PC-3 (cell line): ENCODE measurements at regions not wholly inside any gene's neighbourhood (a gene's known extent, or its start where the extent isn't known, plus 50 kb on each side); places are given as distances from the start of the nearest gene placed in this dataset.

Experiments used
- ATAC-seq: fragments of 200-7000 bp; cut with Tn5 transposase; 2 replicates; pipeline ENCODE4 v1.9.1; 2020; ENCODE audit warnings: mild to moderate bottlenecking, moderate library complexity
- BruUV-seq: library from RNA; stranded (reverse); fragments of 400-500 nt; replicated peaks from 2 replicates; lab custom pipeline; 2021; lab: Mats Ljungman, UMichigan
- CTCF ChIA-PET: fragments of 300-600 bp; sonication (Branson Sonifier 250); formaldehyde crosslinking; loops from one replicate; lab custom pipeline; 2022; ENCODE audit warnings: antibody characterized with exemption; lab: Charles Lee
- POLR2A ChIA-PET: fragments of 300-600 bp; sonication (Branson Sonifier 250); formaldehyde crosslinking; loops from one replicate; lab custom pipeline; 2022; ENCODE audit warnings: antibody characterized with exemption; ENCODE audit not compliant: unreplicated experiment; lab: Charles Lee
- DNase-seq: peaks from one replicate; pipeline ENCODE4 v3.0.0-alpha.2; 2015
- H2AFZ ChIP-seq: fragments of 300-600 bp; sonication (generic); 2 replicates; pipeline ENCODE4 v1.6.0; 2016; ENCODE audit warnings: antibody characterized with exemption, low read length
- H3F3A ChIP-seq: fragments of 300-600 bp; sonication (generic); one replicate; pipeline ENCODE4 v1.6.0; 2017; ENCODE audit warnings: antibody characterized with exemption, low read length, control low read depth, mild to moderate bottlenecking; ENCODE audit not compliant: unreplicated experiment
- H3K27ac ChIP-seq: fragments of 300-600 bp; sonication (generic); 2 replicates; pipeline ENCODE4 v1.5.1; 2016; ENCODE audit warnings: mild to moderate bottlenecking, low read length
- H3K27me3 ChIP-seq: fragments of 300-600 bp; sonication (generic); 2 replicates; pipeline ENCODE4 v1.6.1; 2016; ENCODE audit warnings: low read length, mixed read lengths
- H3K36me3 ChIP-seq: fragments of 300-600 bp; sonication (generic); 2 replicates; pipeline ENCODE4 v1.6.1; 2016; ENCODE audit warnings: low read depth, mixed run types, low read length, mixed read lengths
- H3K4me1 ChIP-seq: fragments of 300-600 bp; sonication (generic); 2 replicates; pipeline ENCODE4 v1.5.1; 2016; ENCODE audit warnings: low read length; ENCODE audit not compliant: insufficient read depth
- H3K4me2 ChIP-seq: fragments of 300-600 bp; sonication (generic); 2 replicates; pipeline ENCODE4 v1.6.0; 2016; ENCODE audit warnings: low read length
- H3K4me3 ChIP-seq: fragments of 300-600 bp; sonication (generic); 2 replicates; pipeline ENCODE4 v1.5.1; 2016; ENCODE audit warnings: mild to moderate bottlenecking, low read length, mixed read lengths
- H3K79me2 ChIP-seq: fragments of 300-600 bp; sonication (generic); 2 replicates; pipeline ENCODE4 v1.6.1; 2017; ENCODE audit warnings: low read length, mixed read lengths
- H3K9ac ChIP-seq: fragments of 300-600 bp; sonication (generic); 2 replicates; pipeline ENCODE4 v1.6.0; 2016; ENCODE audit warnings: mild to moderate bottlenecking, low read length
- H3K9me2 ChIP-seq: fragments of 300-600 bp; sonication (generic); replicated peaks from 2 replicates; pipeline ENCODE4 v1.6.1; 2016; ENCODE audit warnings: mixed run types, low read length, mixed read lengths
- H3K9me3 ChIP-seq: fragments of 300-600 bp; sonication (generic); 2 replicates; pipeline ENCODE4 v1.6.1; 2016; ENCODE audit warnings: low read length, mixed read lengths
- H4K20me1 ChIP-seq: fragments of 300-600 bp; sonication (generic); 2 replicates; pipeline ENCODE4 v1.6.1; 2016; ENCODE audit warnings: low read length, mixed read lengths
- CTCF ChIP-seq: fragments of 300-600 bp; sonication (generic); conservative IDR thresholded peaks from 2 replicates; pipeline ENCODE4 v1.5.1; 2017; ENCODE audit warnings: antibody characterized with exemption, low read depth, mild to moderate bottlenecking, low read length
- EZH2 ChIP-seq: fragments of 300-600 bp; sonication (generic); IDR thresholded peaks from one replicate; pipeline ENCODE4 v1.6.1; 2017; ENCODE audit warnings: antibody characterized with exemption, mild to moderate bottlenecking, low read length; ENCODE audit not compliant: unreplicated experiment
- EZH2phosphoT487 ChIP-seq: fragments of 300-600 bp; sonication (generic); IDR thresholded peaks from 2 replicates; pipeline ENCODE4 v1.6.1; 2018; ENCODE audit warnings: mild to moderate bottlenecking, antibody characterized with exemption, low read length, borderline replicate concordance
- intact Hi-C: fragments of 100-400 bp; cut with micrococcal nuclease; formaldehyde crosslinking; loops from 2 replicates; pipeline ENCODE4 v1.9.0; 2023

- Histone ChIP-seq H3K4me1 (peaks cover 18% of the 10 kb centered on the region), H3K4me3 (no peak overlapping the region), H3K36me3 (no peaks in the 10 kb centered on the region), H3K9ac (no peak overlapping the region), H2AFZ (no peak overlapping the region), H3K79me2 (no peaks in the 10 kb centered on the region), H3K27me3 (no peaks in the 10 kb centered on the region), H3K4me2 (no peak overlapping the region), H4K20me1 (no peaks in the 10 kb centered on the region), H3K9me2 (no peaks in the 10 kb centered on the region), H3F3A (no peaks in the 10 kb centered on the region), H3K27ac (peak overlapping the region; percentile 74), H3K9me3 (no peaks in the 10 kb centered on the region)
- intact Hi-C loops: no loop called here
- TF ChIP-seq CTCF: no peak
- TF ChIP-seq EZH2phosphoT487: no peak
- TF ChIP-seq EZH2: no peak
- ChIA-PET POLR2A (no interaction called here), CTCF (no interaction called here)
- ATAC-seq: no peak
- BruUV-seq: no TSS peak
- DNase-seq: no peak
Measured at GRCh38 chr5:82414041-82414388, 135.9 kb upstream of the RPS23 start.

- Histone ChIP-seq H4K20me1 (no peaks in the 10 kb centered on the region), H3K36me3 (no peaks in the 10 kb centered on the region), H3K4me1 (peaks cover 17% of the 10 kb centered on the region), H3F3A (no peaks in the 10 kb centered on the region), H3K27ac (peak overlapping the region; percentile 74), H3K4me2 (no peak overlapping the region), H3K4me3 (no peak overlapping the region), H3K9ac (peak overlapping the region; percentile 19; the same call in 1 of the 2 replicates), H2AFZ (no peak overlapping the region), H3K79me2 (no peaks in the 10 kb centered on the region), H3K27me3 (no peaks in the 10 kb centered on the region), H3K9me2 (no peaks in the 10 kb centered on the region), H3K9me3 (no peaks in the 10 kb centered on the region)
- no peak for TF ChIP-seq EZH2
- TF ChIP-seq EZH2phosphoT487: no peak
- no peak for TF ChIP-seq CTCF
- no TSS peak for BruUV-seq
- intact Hi-C loops: no loop called here
- no peak for ATAC-seq
- peak; percentile 62 for DNase-seq
- CTCF ChIA-PET: no interaction called here
- POLR2A ChIA-PET: no interaction called here
Measured at GRCh38 chr5:82413302-82414040, 135.3 kb upstream of the RPS23 start.

- Histone ChIP-seq H2AFZ (no peak overlapping the region), H3K9ac (no peak overlapping the region), H3K4me2 (no peak overlapping the region), H3K4me1 (peaks cover 28% of the 10 kb centered on the region), H3K27ac (peak overlapping the region; percentile 98; the same call in 1 of the 2 replicates), H3F3A (no peaks in the 10 kb centered on the region), H3K27me3 (no peaks in the 10 kb centered on the region), H3K4me3 (no peak overlapping the region), H3K79me2 (no peaks in the 10 kb centered on the region), H3K9me3 (peaks cover 6% of the 10 kb centered on the region; the same call in 1 of the 2 replicates), H4K20me1 (no peaks in the 10 kb centered on the region), H3K9me2 (no peaks in the 10 kb centered on the region), H3K36me3 (peaks cover 6% of the 10 kb centered on the region; the same call in 1 of the 2 replicates)
- BruUV-seq: no TSS peak
- intact Hi-C loops: loop anchor here (5.0 kb wide), 1 partner anchor 224 kb away; no protein-coding TSS in a partner anchor
- no peak for DNase-seq
- TF ChIP-seq CTCF (no peak), EZH2phosphoT487 (no peak), EZH2 (no peak)
- ATAC-seq: no peak
- POLR2A ChIA-PET: interaction anchor here (0.5 kb wide), 1 partner anchor 476 kb away, joined by 3 read pairs; no protein-coding TSS in a partner anchor
- CTCF ChIA-PET: no interaction called here
Measured at GRCh38 chr5:82408033-82408432, 129.9 kb upstream of the RPS23 start.
